Mesothelial cell of epicardium (in vitro differentiated cells): ENCODE measurements at regions not wholly inside any gene's neighbourhood (a gene's known extent, or its start where the extent isn't known, plus 50 kb on each side); places are given as distances from the start of the nearest gene placed in this dataset.

ENCODE experiments used
- DNase-seq, 2 experiments: peaks; one replicate each; pipeline ENCODE4 v3.0.0; 2021; ENCODE audit warnings: low spot score in 2 of 2; ENCODE audit not compliant: unreplicated experiment in 2 of 2
- H3K27ac Mint-ChIP-seq: 2 replicates; pipeline ENCODE4 v1.8.0; 2021; ENCODE audit warnings: mixed read lengths
- H3K27me3 Mint-ChIP-seq: 2 replicates; pipeline ENCODE4 v1.8.0; 2021; ENCODE audit warnings: low read depth, mixed read lengths
- H3K36me3 Mint-ChIP-seq: 2 replicates; pipeline ENCODE4 v1.8.0; 2021; ENCODE audit warnings: mixed read lengths
- H3K4me1 Mint-ChIP-seq: 2 replicates; pipeline ENCODE4 v1.8.0; 2021; ENCODE audit warnings: mixed read lengths
- H3K4me3 Mint-ChIP-seq: 2 replicates; pipeline ENCODE4 v1.8.0; 2021; ENCODE audit warnings: mild to moderate bottlenecking, moderate library complexity, mixed read lengths
- H3K9me3 Mint-ChIP-seq: 2 replicates; pipeline ENCODE4 v1.8.0; 2021; ENCODE audit warnings: mixed read lengths
- TF ChIP-seq, protein P1 (sequence below): fragments of 200-600 bp; sonication (generic); IDR thresholded peaks from one replicate; pipeline ENCODE4 v1.5.0; 2021; ENCODE audit warnings: antibody characterized with exemption; ENCODE audit not compliant: unreplicated experiment

GRCh38 chr3:82364827-82365226, 603.4 kb upstream of the GBE1 start:
- peaks cover 8% of the 10 kb centered on the region for H3K9me3 Mint-ChIP-seq
- no peaks in the 10 kb centered on the region for H3K36me3 Mint-ChIP-seq
- H3K27me3 Mint-ChIP-seq = no peaks in the 10 kb centered on the region
- H3K27ac Mint-ChIP-seq = no peak overlapping the region
- no peak overlapping the region for H3K4me3 Mint-ChIP-seq
- no peaks in the 10 kb centered on the region for H3K4me1 Mint-ChIP-seq
- TF ChIP-seq, protein P1, sequence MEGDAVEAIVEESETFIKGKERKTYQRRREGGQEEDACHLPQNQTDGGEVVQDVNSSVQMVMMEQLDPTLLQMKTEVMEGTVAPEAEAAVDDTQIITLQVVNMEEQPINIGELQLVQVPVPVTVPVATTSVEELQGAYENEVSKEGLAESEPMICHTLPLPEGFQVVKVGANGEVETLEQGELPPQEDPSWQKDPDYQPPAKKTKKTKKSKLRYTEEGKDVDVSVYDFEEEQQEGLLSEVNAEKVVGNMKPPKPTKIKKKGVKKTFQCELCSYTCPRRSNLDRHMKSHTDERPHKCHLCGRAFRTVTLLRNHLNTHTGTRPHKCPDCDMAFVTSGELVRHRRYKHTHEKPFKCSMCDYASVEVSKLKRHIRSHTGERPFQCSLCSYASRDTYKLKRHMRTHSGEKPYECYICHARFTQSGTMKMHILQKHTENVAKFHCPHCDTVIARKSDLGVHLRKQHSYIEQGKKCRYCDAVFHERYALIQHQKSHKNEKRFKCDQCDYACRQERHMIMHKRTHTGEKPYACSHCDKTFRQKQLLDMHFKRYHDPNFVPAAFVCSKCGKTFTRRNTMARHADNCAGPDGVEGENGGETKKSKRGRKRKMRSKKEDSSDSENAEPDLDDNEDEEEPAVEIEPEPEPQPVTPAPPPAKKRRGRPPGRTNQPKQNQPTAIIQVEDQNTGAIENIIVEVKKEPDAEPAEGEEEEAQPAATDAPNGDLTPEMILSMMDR = no peak
- no peak for DNase-seq

DNA sequence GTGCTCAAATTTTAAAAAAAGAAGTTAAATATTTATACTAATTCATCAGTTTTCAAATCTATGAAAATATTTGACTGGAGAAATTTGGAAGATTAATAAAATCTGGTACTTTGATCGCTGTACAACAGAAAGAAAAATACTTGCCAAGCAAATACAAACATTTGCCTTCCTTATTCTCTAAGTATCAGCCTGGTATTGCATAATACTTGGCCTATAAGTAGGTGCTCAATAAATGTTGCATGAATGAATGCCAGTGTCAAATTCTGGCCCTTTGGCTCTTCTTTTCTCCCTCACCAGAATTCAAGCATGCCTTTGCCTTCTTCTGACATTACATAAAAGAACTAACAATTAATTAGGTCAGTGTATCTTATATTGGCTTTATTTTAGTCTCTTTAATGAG, 601.7 kb upstream of the GBE1 start:
- Mint-ChIP-seq H3K27ac (no peak overlapping the region), H3K9me3 (peaks cover 4% of the 10 kb centered on the region)

GRCh38 chr3:82355228-82355627, 593.8 kb upstream of the GBE1 start:
- Mint-ChIP-seq H3K27ac (no peak overlapping the region), H3K9me3 (peaks cover 8% of the 10 kb centered on the region)

More for the DNA sequence above, 601.7 kb upstream of the GBE1 start:
- Mint-ChIP-seq H3K27me3 (no peaks in the 10 kb centered on the region), H3K4me1 (no peaks in the 10 kb centered on the region), H3K36me3 (no peaks in the 10 kb centered on the region), H3K4me3 (no peak overlapping the region)
- TF ChIP-seq, protein P1 = no peak
- no peak for DNase-seq

DNA sequence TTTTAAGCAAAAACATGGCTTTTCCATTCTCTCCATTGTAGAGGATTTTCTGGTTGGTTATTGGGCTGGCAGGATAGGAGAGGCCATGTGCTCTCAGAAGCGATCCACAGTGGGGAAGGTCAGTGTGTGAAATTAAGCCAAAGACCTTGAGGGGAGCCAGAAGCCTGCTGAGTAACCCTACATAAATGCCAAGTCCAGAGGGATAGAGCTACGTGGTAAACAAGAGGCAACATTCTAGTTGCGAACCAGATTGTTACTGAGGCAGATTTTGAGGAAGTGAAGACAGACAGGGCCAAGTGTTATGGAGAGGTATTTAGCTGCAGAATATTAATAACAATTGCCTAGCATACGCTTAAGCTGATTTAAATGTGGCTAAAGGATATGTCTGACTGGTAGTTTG, 592.8 kb upstream of the GBE1 start:
- peaks cover 8% of the 10 kb centered on the region for H3K9me3 Mint-ChIP-seq
- TF ChIP-seq, protein P1 = no peak
- no peak overlapping the region for H3K4me3 Mint-ChIP-seq
- DNase-seq = no peak
- no peaks in the 10 kb centered on the region for H3K27me3 Mint-ChIP-seq
- no peak overlapping the region for H3K27ac Mint-ChIP-seq
- H3K4me1 Mint-ChIP-seq = no peaks in the 10 kb centered on the region
- H3K36me3 Mint-ChIP-seq = no peaks in the 10 kb centered on the region

More at GRCh38 chr3:82355228-82355627, 593.8 kb upstream of the GBE1 start:
- Mint-ChIP-seq H3K36me3 (no peaks in the 10 kb centered on the region), H3K4me3 (no peak overlapping the region), H3K4me1 (no peaks in the 10 kb centered on the region), H3K27me3 (no peaks in the 10 kb centered on the region)
- TF ChIP-seq, protein P1 = no peak
- no peak for DNase-seq

GRCh38 chr3:82353306-82354171, 592.1 kb upstream of the GBE1 start:
- Mint-ChIP-seq H3K27me3 (no peaks in the 10 kb centered on the region), H3K9me3 (peaks cover 8% of the 10 kb centered on the region), H3K4me1 (no peaks in the 10 kb centered on the region), H3K36me3 (no peaks in the 10 kb centered on the region), H3K27ac (no peak overlapping the region), H3K4me3 (no peak overlapping the region)
- TF ChIP-seq, protein P1 = no peak
- DNase-seq = no peak
